OCI-LY7 (cell line): ENCODE measurements at regions not wholly inside any gene's neighbourhood (a gene's known extent, or its start where the extent isn't known, plus 50 kb on each side); places are given as distances from the start of the nearest gene placed in this dataset.

Experiments
- EZH2phosphoT487 ChIP-seq: fragments of 200-600 bp; sonication (generic); IDR thresholded peaks from 2 replicates; pipeline ENCODE4 v1.6.1; 2018; ENCODE audit warnings: low read depth, borderline replicate concordance, mild to moderate bottlenecking, mixed run types, antibody characterized with exemption, low read length, moderate library complexity, mixed read lengths
- TF ChIP-seq, protein P1 (sequence below): fragments of 200-600 bp; sonication (generic); conservative IDR thresholded peaks from 2 replicates; pipeline ENCODE4 v1.5.1; 2014; ENCODE audit warnings: mild to moderate bottlenecking, antibody characterized with exemption, low read length, moderate library complexity, mixed read lengths

GRCh38 chr21:27196651-27197050 lies 229.8 kb upstream of the ADAMTS5 start:
- TF ChIP-seq, protein P1, sequence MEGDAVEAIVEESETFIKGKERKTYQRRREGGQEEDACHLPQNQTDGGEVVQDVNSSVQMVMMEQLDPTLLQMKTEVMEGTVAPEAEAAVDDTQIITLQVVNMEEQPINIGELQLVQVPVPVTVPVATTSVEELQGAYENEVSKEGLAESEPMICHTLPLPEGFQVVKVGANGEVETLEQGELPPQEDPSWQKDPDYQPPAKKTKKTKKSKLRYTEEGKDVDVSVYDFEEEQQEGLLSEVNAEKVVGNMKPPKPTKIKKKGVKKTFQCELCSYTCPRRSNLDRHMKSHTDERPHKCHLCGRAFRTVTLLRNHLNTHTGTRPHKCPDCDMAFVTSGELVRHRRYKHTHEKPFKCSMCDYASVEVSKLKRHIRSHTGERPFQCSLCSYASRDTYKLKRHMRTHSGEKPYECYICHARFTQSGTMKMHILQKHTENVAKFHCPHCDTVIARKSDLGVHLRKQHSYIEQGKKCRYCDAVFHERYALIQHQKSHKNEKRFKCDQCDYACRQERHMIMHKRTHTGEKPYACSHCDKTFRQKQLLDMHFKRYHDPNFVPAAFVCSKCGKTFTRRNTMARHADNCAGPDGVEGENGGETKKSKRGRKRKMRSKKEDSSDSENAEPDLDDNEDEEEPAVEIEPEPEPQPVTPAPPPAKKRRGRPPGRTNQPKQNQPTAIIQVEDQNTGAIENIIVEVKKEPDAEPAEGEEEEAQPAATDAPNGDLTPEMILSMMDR, result no peak
- TF ChIP-seq EZH2phosphoT487, result no peak
